ENCODE measurements at regions not wholly inside any gene's neighbourhood (a gene's known extent, or its start where the extent isn't known, plus 50 kb on each side); places are given as distances from the start of the nearest gene placed in this dataset.

GRCh38 chr11:97461934-97462333 lies 1072.1 kb downstream of the JRKL start:
- TF ChIP-seq CTCF (IDR thresholded peaks at IDR 0.05) (no peak), EZH2phosphoT487 (IDR thresholded peaks at IDR 0.05) (no peak), EZH2 (IDR thresholded peaks at IDR 0.05) (no peak)
